Muscle layer of duodenum (tissue), 2 donors: ENCODE measurements at regions not wholly inside any gene's neighbourhood (a gene's known extent, or its start where the extent isn't known, plus 50 kb on each side); places are given as distances from the start of the nearest gene placed in this dataset.

Source experiments
- H3K27ac ChIP-seq: one replicate; pipeline ENCODE4 v1.7.0; 2013; ENCODE audit warnings: mild to moderate bottlenecking, low read length
- H3K27me3 ChIP-seq: one replicate; pipeline ENCODE4 v1.7.0; 2013; ENCODE audit warnings: low read depth, mild to moderate bottlenecking, control low read depth, low read length
- H3K36me3 ChIP-seq, 2 donors: one replicate each; pipeline ENCODE4 v1.7.0; 2013; ENCODE audit warnings: low read length in 2 of 2, control low read depth in 1 of 2, mild to moderate bottlenecking in 1 of 2; ENCODE audit not compliant: insufficient read depth in 2 of 2, control insufficient read depth in 1 of 2
- H3K4me1 ChIP-seq, 2 donors: one replicate each; pipeline ENCODE4 v1.7.0; 2013; ENCODE audit warnings: low read length in 2 of 2, mild to moderate bottlenecking in 2 of 2, control low read depth in 1 of 2, moderate library complexity in 1 of 2; ENCODE audit not compliant: insufficient read depth in 2 of 2, control insufficient read depth in 1 of 2
- H3K4me3 ChIP-seq, 2 donors: one replicate each; pipeline ENCODE4 v1.7.0; 2013; ENCODE audit warnings: low read length in 2 of 2, low read depth in 1 of 2, mild to moderate bottlenecking in 1 of 2
- H3K9me3 ChIP-seq, 2 donors: one replicate each; pipeline ENCODE4 v1.7.0; 2013; ENCODE audit warnings: low read length in 2 of 2, control low read depth in 1 of 2, mild to moderate bottlenecking in 1 of 2; ENCODE audit not compliant: control insufficient read depth in 1 of 2
- donor health status: healthy.

GRCh38 chr2:200039724-200040650 is 84.6 kb downstream of the MAIP1 start:
- Histone ChIP-seq H3K9me3 (no peaks in the 10 kb centered on the region), H3K27ac (no peak overlapping the region), H3K27me3 (no peaks in the 10 kb centered on the region), H3K4me1 (no peaks in the 10 kb centered on the region), H3K4me3 (no peak overlapping the region), H3K36me3 (no peaks in the 10 kb centered on the region)

- H3K4me1 ChIP-seq, result no peaks in the 10 kb centered on the region
- peaks cover 0 to under 1% of the 10 kb centered on the region in 2 donors for H3K9me3 ChIP-seq
- H3K27me3 ChIP-seq, result no peaks in the 10 kb centered on the region
- H3K27ac ChIP-seq, result no peak overlapping the region
- H3K36me3 ChIP-seq, result no peaks in the 10 kb centered on the region
- H3K4me3 ChIP-seq, result no peak overlapping the region
These were observed 85.4 kb downstream of the MAIP1 start for GRCh38 chr2:200040831-200041230.

- Histone ChIP-seq H3K36me3 (no peaks in the 10 kb centered on the region), H3K4me1 (no peaks in the 10 kb centered on the region), H3K27ac (no peak overlapping the region), H3K27me3 (no peaks in the 10 kb centered on the region), H3K4me3 (no peak overlapping the region), H3K9me3 (peaks cover 0 to 3% of the 10 kb centered on the region in 2 donors)
These were observed 86.3 kb downstream of the MAIP1 start for GRCh38 chr2:200041639-200042038.

GRCh38 chr2:200042102-200042735 is 86.8 kb downstream of the MAIP1 start:
- Histone ChIP-seq H3K9me3 (peaks cover 0 to 3% of the 10 kb centered on the region in 2 donors), H3K27me3 (no peaks in the 10 kb centered on the region), H3K36me3 (no peaks in the 10 kb centered on the region), H3K4me3 (no peak overlapping the region), H3K27ac (no peak overlapping the region), H3K4me1 (no peaks in the 10 kb centered on the region)

- no peak overlapping the region for H3K27ac ChIP-seq
- H3K27me3 ChIP-seq, result no peaks in the 10 kb centered on the region
- no peaks in the 10 kb centered on the region for H3K4me1 ChIP-seq
- peaks cover 0 to 3% of the 10 kb centered on the region in 2 donors for H3K9me3 ChIP-seq
- no peak overlapping the region for H3K4me3 ChIP-seq
- H3K36me3 ChIP-seq, result no peaks in the 10 kb centered on the region
These were observed 87.6 kb downstream of the MAIP1 start for GRCh38 chr2:200042944-200043343.

- H3K27ac ChIP-seq, result no peak overlapping the region
- H3K9me3 ChIP-seq, result peaks cover 0 to 3% of the 10 kb centered on the region in 2 donors
- no peaks in the 10 kb centered on the region for H3K27me3 ChIP-seq
- no peak overlapping the region for H3K4me3 ChIP-seq
- H3K4me1 ChIP-seq, result no peaks in the 10 kb centered on the region
- H3K36me3 ChIP-seq, result no peaks in the 10 kb centered on the region
These were observed 89.1 kb downstream of the MAIP1 start for GRCh38 chr2:200044453-200044852.

- Histone ChIP-seq H3K9me3 (peaks cover 0 to 3% of the 10 kb centered on the region in 2 donors), H3K36me3 (no peaks in the 10 kb centered on the region), H3K27ac (no peak overlapping the region), H3K4me3 (no peak overlapping the region), H3K4me1 (no peaks in the 10 kb centered on the region), H3K27me3 (no peaks in the 10 kb centered on the region)
These were observed 93.0 kb downstream of the MAIP1 start for GRCh38 chr2:200048421-200048820.

- H3K9me3 ChIP-seq, result peaks cover 0 to 3% of the 10 kb centered on the region in 2 donors
- H3K36me3 ChIP-seq, result no peaks in the 10 kb centered on the region
- H3K27me3 ChIP-seq, result no peaks in the 10 kb centered on the region
- H3K4me3 ChIP-seq, result no peak overlapping the region
- H3K27ac ChIP-seq, result no peak overlapping the region
- no peaks in the 10 kb centered on the region for H3K4me1 ChIP-seq
These were observed 93.7 kb downstream of the MAIP1 start for GRCh38 chr2:200049086-200049485.

- no peaks in the 10 kb centered on the region for H3K4me1 ChIP-seq
- H3K27me3 ChIP-seq, result no peaks in the 10 kb centered on the region
- no peaks in the 10 kb centered on the region for H3K9me3 ChIP-seq
- H3K27ac ChIP-seq, result no peak overlapping the region
- no peak overlapping the region for H3K4me3 ChIP-seq
- H3K36me3 ChIP-seq, result no peaks in the 10 kb centered on the region
These were observed 95.7 kb downstream of the MAIP1 start for GRCh38 chr2:200050921-200051610.

GRCh38 chr2:200051611-200051945 is 96.2 kb downstream of the MAIP1 start:
- no peak overlapping the region for H3K27ac ChIP-seq
- H3K36me3 ChIP-seq, result no peaks in the 10 kb centered on the region
- H3K27me3 ChIP-seq, result no peaks in the 10 kb centered on the region
- no peaks in the 10 kb centered on the region for H3K9me3 ChIP-seq
- H3K4me1 ChIP-seq, result no peaks in the 10 kb centered on the region
- no peak overlapping the region for H3K4me3 ChIP-seq

- no peaks in the 10 kb centered on the region for H3K36me3 ChIP-seq
- H3K27me3 ChIP-seq, result no peaks in the 10 kb centered on the region
- no peaks in the 10 kb centered on the region for H3K4me1 ChIP-seq
These were observed 97.2 kb downstream of the MAIP1 start for GRCh38 chr2:200052627-200053026.

More at GRCh38 chr2:200052627-200053026, 97.2 kb downstream of the MAIP1 start:
- H3K27ac ChIP-seq, result no peak overlapping the region
- H3K4me3 ChIP-seq, result no peak overlapping the region
- H3K9me3 ChIP-seq, result no peaks in the 10 kb centered on the region
